HL-60 (cell line): ENCODE measurements at regions not wholly inside any gene's neighbourhood (a gene's known extent, or its start where the extent isn't known, plus 50 kb on each side); places are given as distances from the start of the nearest gene placed in this dataset.

Experiments
- DNase-seq, 2 experiments: peaks; one replicate each; pipeline ENCODE4 v3.0.0-alpha.2; 2010 to 2020; ENCODE audit warnings: low read depth in 1 of 2, low spot score in 1 of 2
- H3K27ac ChIP-seq: fragments of 250-450 bp; sonication (Bioruptor Pico); replicated peaks from 2 replicates; pipeline ENCODE4 v1.5.1; 2020; ENCODE audit warnings: mild to moderate bottlenecking, moderate library complexity
- H3K27me3 ChIP-seq: fragments of 250-450 bp; sonication (Bioruptor Pico); 2 replicates; pipeline ENCODE4 v1.5.1; 2021; ENCODE audit warnings: mild to moderate bottlenecking, moderate library complexity; ENCODE audit not compliant: insufficient read depth, poor library complexity, severe bottlenecking
- H3K4me3 ChIP-seq: replicated peaks from 2 replicates; pipeline ENCODE4 v1.5.1; 2011; ENCODE audit warnings: mild to moderate bottlenecking, control low read depth, low read length; ENCODE audit not compliant: insufficient read depth
- CTCF ChIP-seq: IDR thresholded peaks from one replicate; pipeline ENCODE4 v1.5.1; 2011; ENCODE audit warnings: low read length, control low read depth, inconsistent platforms; ENCODE audit not compliant: insufficient read depth
- GABPA ChIP-seq: IDR thresholded peaks from 2 replicates; pipeline ENCODE4 v1.6.1; 2012; ENCODE audit warnings: low read depth
- POLR2AphosphoS5 ChIP-seq: IDR thresholded peaks from 2 replicates; pipeline ENCODE4 v1.6.1; 2012; ENCODE audit warnings: low read depth
- REST ChIP-seq: IDR thresholded peaks from 2 replicates; pipeline ENCODE4 v1.6.1; 2012; ENCODE audit warnings: low read depth; ENCODE audit not compliant: insufficient replicate concordance
- SPI1 ChIP-seq: IDR thresholded peaks from 2 replicates; pipeline ENCODE4 v1.6.1; 2012; ENCODE audit warnings: low read depth, mild to moderate bottlenecking, borderline replicate concordance

GRCh38 chr12:20309504-20310148 lies 58.7 kb upstream of the PDE3A start:
- Histone ChIP-seq H3K27ac (no peak overlapping the region), H3K4me3 (no peak overlapping the region), H3K27me3 (no peaks in the 10 kb centered on the region)
- no peak for DNase-seq
- TF ChIP-seq REST (no peak), GABPA (no peak), SPI1 (no peak), POLR2AphosphoS5 (no peak), CTCF (no peak)

GRCh38 chr12:20314328-20314727 lies 54.0 kb upstream of the PDE3A start:
- no peak overlapping the region for H3K27ac ChIP-seq
- H3K27me3 ChIP-seq, result no peaks in the 10 kb centered on the region
- TF ChIP-seq REST, result no peak
- TF ChIP-seq CTCF, result no peak
- no peak for TF ChIP-seq POLR2AphosphoS5
- DNase-seq, result no peak
- H3K4me3 ChIP-seq, result no peak overlapping the region

- Histone ChIP-seq H3K27ac (no peak overlapping the region), H3K27me3 (no peaks in the 10 kb centered on the region), H3K4me3 (no peak overlapping the region)
- no peak for TF ChIP-seq SPI1
- TF ChIP-seq POLR2AphosphoS5, result no peak
- TF ChIP-seq CTCF, result no peak
- no peak for TF ChIP-seq GABPA
- no peak for TF ChIP-seq REST
- no peak for DNase-seq
Measured at GRCh38 chr12:20317554-20317953, 50.8 kb upstream of the PDE3A start.
